H1 (cell line): ENCODE measurements at regions not wholly inside any gene's neighbourhood (a gene's known extent, or its start where the extent isn't known, plus 50 kb on each side); places are given as distances from the start of the nearest gene placed in this dataset.

Source experiments
- EP300 ChIP-seq, 2 experiments: IDR thresholded peaks; 1 replicate in 1 of 2; 2 replicates in 1 of 2; pipeline ENCODE4 v1.6.1; 2011 to 2012; ENCODE audit warnings: low read depth in 2 of 2, low read length in 2 of 2, mild to moderate bottlenecking in 2 of 2, borderline replicate concordance in 1 of 2, inconsistent platforms in 1 of 2, moderate library complexity in 1 of 2
- FOSL1 ChIP-seq: IDR thresholded peaks from 2 replicates; pipeline ENCODE4 v1.6.1; 2011; ENCODE audit warnings: mild to moderate bottlenecking, low read depth, low read length, moderate library complexity; ENCODE audit not compliant: insufficient read depth
- POLR2AphosphoS5 ChIP-seq: IDR thresholded peaks from 2 replicates; pipeline ENCODE4 v1.6.1; 2011; ENCODE audit warnings: low read depth, low read length
- SP1 ChIP-seq: IDR thresholded peaks from 2 replicates; pipeline ENCODE4 v1.6.1; 2011; ENCODE audit warnings: low read depth, low read length
- SUZ12 ChIP-seq: fragments of 200-600 bp; sonication (generic); IDR thresholded peaks from 2 replicates; pipeline ENCODE4 v1.6.1; 2012; ENCODE audit warnings: mild to moderate bottlenecking, inconsistent platforms, low read length, moderate library complexity, mixed read lengths
- TF ChIP-seq, protein P1 (sequence below): fragments of 300-600 bp; sonication (generic); IDR thresholded peaks from 2 replicates; pipeline ENCODE4 v1.7.1; 2012; ENCODE audit warnings: low read length, moderate library complexity, mild to moderate bottlenecking, inconsistent platforms; ENCODE audit not compliant: insufficient replicate concordance
- TF ChIP-seq, protein P2 (sequence below), 3 experiments: IDR thresholded peaks; 1 replicate in 2 of 3; 2 replicates in 1 of 3; pipeline versions ENCODE4 v1.5.1 to v1.6.1; 2011; ENCODE audit warnings: low read length in 3 of 3, mild to moderate bottlenecking in 3 of 3, inconsistent platforms in 2 of 3, low read depth in 1 of 3, moderate library complexity in 1 of 3; ENCODE audit not compliant: insufficient read depth in 1 of 3; ENCODE audit errors: control extremely low read depth in 1 of 3

DNA sequence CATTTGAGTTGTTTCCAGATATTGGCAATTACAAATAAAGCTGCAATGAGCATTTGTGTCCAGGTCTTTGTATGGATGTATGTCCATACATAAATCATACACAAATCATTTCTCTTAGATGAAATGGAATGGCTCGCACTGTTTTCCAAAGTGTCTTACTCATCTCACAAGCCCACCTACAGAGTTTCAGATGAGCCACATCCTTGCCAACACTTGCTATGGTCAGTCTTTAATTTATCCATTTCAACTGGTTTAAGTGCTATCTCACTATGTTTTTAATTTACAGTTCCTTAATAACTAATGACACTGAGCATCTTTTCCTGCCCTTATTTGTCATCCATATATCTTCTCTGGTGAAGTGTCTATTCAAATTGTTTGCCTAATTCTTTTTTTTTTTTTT, 132.9 kb upstream of the DIO3 start (continued):
- TF ChIP-seq, protein P1, sequence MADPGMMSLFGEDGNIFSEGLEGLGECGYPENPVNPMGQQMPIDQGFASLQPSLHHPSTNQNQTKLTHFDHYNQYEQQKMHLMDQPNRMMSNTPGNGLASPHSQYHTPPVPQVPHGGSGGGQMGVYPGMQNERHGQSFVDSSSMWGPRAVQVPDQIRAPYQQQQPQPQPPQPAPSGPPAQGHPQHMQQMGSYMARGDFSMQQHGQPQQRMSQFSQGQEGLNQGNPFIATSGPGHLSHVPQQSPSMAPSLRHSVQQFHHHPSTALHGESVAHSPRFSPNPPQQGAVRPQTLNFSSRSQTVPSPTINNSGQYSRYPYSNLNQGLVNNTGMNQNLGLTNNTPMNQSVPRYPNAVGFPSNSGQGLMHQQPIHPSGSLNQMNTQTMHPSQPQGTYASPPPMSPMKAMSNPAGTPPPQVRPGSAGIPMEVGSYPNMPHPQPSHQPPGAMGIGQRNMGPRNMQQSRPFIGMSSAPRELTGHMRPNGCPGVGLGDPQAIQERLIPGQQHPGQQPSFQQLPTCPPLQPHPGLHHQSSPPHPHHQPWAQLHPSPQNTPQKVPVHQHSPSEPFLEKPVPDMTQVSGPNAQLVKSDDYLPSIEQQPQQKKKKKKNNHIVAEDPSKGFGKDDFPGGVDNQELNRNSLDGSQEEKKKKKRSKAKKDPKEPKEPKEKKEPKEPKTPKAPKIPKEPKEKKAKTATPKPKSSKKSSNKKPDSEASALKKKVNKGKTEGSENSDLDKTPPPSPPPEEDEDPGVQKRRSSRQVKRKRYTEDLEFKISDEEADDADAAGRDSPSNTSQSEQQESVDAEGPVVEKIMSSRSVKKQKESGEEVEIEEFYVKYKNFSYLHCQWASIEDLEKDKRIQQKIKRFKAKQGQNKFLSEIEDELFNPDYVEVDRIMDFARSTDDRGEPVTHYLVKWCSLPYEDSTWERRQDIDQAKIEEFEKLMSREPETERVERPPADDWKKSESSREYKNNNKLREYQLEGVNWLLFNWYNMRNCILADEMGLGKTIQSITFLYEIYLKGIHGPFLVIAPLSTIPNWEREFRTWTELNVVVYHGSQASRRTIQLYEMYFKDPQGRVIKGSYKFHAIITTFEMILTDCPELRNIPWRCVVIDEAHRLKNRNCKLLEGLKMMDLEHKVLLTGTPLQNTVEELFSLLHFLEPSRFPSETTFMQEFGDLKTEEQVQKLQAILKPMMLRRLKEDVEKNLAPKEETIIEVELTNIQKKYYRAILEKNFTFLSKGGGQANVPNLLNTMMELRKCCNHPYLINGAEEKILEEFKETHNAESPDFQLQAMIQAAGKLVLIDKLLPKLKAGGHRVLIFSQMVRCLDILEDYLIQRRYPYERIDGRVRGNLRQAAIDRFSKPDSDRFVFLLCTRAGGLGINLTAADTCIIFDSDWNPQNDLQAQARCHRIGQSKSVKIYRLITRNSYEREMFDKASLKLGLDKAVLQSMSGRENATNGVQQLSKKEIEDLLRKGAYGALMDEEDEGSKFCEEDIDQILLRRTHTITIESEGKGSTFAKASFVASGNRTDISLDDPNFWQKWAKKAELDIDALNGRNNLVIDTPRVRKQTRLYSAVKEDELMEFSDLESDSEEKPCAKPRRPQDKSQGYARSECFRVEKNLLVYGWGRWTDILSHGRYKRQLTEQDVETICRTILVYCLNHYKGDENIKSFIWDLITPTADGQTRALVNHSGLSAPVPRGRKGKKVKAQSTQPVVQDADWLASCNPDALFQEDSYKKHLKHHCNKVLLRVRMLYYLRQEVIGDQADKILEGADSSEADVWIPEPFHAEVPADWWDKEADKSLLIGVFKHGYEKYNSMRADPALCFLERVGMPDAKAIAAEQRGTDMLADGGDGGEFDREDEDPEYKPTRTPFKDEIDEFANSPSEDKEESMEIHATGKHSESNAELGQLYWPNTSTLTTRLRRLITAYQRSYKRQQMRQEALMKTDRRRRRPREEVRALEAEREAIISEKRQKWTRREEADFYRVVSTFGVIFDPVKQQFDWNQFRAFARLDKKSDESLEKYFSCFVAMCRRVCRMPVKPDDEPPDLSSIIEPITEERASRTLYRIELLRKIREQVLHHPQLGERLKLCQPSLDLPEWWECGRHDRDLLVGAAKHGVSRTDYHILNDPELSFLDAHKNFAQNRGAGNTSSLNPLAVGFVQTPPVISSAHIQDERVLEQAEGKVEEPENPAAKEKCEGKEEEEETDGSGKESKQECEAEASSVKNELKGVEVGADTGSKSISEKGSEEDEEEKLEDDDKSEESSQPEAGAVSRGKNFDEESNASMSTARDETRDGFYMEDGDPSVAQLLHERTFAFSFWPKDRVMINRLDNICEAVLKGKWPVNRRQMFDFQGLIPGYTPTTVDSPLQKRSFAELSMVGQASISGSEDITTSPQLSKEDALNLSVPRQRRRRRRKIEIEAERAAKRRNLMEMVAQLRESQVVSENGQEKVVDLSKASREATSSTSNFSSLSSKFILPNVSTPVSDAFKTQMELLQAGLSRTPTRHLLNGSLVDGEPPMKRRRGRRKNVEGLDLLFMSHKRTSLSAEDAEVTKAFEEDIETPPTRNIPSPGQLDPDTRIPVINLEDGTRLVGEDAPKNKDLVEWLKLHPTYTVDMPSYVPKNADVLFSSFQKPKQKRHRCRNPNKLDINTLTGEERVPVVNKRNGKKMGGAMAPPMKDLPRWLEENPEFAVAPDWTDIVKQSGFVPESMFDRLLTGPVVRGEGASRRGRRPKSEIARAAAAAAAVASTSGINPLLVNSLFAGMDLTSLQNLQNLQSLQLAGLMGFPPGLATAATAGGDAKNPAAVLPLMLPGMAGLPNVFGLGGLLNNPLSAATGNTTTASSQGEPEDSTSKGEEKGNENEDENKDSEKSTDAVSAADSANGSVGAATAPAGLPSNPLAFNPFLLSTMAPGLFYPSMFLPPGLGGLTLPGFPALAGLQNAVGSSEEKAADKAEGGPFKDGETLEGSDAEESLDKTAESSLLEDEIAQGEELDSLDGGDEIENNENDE, result no peak
- TF ChIP-seq, protein P2, sequence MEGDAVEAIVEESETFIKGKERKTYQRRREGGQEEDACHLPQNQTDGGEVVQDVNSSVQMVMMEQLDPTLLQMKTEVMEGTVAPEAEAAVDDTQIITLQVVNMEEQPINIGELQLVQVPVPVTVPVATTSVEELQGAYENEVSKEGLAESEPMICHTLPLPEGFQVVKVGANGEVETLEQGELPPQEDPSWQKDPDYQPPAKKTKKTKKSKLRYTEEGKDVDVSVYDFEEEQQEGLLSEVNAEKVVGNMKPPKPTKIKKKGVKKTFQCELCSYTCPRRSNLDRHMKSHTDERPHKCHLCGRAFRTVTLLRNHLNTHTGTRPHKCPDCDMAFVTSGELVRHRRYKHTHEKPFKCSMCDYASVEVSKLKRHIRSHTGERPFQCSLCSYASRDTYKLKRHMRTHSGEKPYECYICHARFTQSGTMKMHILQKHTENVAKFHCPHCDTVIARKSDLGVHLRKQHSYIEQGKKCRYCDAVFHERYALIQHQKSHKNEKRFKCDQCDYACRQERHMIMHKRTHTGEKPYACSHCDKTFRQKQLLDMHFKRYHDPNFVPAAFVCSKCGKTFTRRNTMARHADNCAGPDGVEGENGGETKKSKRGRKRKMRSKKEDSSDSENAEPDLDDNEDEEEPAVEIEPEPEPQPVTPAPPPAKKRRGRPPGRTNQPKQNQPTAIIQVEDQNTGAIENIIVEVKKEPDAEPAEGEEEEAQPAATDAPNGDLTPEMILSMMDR (IDR thresholded peaks at IDR 0.05; ENCODE audit: control extremely low read depth in 1 of 3, insufficient read depth in 1 of 3, low read depth in 1 of 3, low read length in 3 of 3), result no peak
- TF ChIP-seq FOSL1, result no peak
- no peak for TF ChIP-seq SP1
- no peak for TF ChIP-seq EP300 (IDR thresholded peaks at IDR 0.05; ENCODE audit: borderline replicate concordance in 1 of 2, low read depth in 2 of 2, low read length in 2 of 2)
- no peak for TF ChIP-seq SUZ12
- TF ChIP-seq POLR2AphosphoS5, result no peak
